Osteocyte (in vitro differentiated cells): ENCODE measurements at regions not wholly inside any gene's neighbourhood (a gene's known extent, or its start where the extent isn't known, plus 50 kb on each side); places are given as distances from the start of the nearest gene placed in this dataset.

Experiments
- DNase-seq: peaks from one replicate; pipeline ENCODE4 v3.0.0; 2021; ENCODE audit warnings: mixed read lengths; ENCODE audit not compliant: unreplicated experiment; ENCODE audit errors: extremely low spot score
- H3K27ac Mint-ChIP-seq: one replicate; pipeline ENCODE4 v1.8.0; 2021; ENCODE audit warnings: mild to moderate bottlenecking, mixed read lengths; ENCODE audit not compliant: unreplicated experiment
- H3K27me3 Mint-ChIP-seq: one replicate; pipeline ENCODE4 v1.8.0; 2021; ENCODE audit warnings: mixed read lengths; ENCODE audit not compliant: unreplicated experiment
- H3K36me3 Mint-ChIP-seq: one replicate; pipeline ENCODE4 v1.8.0; 2021; ENCODE audit warnings: mixed read lengths; ENCODE audit not compliant: unreplicated experiment
- H3K4me1 Mint-ChIP-seq: one replicate; pipeline ENCODE4 v1.8.0; 2021; ENCODE audit warnings: mixed read lengths; ENCODE audit not compliant: unreplicated experiment
- H3K4me3 Mint-ChIP-seq: one replicate; pipeline ENCODE4 v1.8.0; 2021; ENCODE audit warnings: mild to moderate bottlenecking, moderate library complexity, mixed read lengths; ENCODE audit not compliant: unreplicated experiment
- H3K9me3 Mint-ChIP-seq: one replicate; pipeline ENCODE4 v1.8.0; 2021; ENCODE audit warnings: mixed read lengths; ENCODE audit not compliant: unreplicated experiment
- CTCF ChIP-seq: fragments of 200-600 bp; sonication (generic); IDR thresholded peaks from 2 replicates; pipeline ENCODE4 v1.5.0; 2021; ENCODE audit warnings: antibody characterized with exemption, mild to moderate bottlenecking, moderate library complexity

- H3K4me3 Mint-ChIP-seq = no peak overlapping the region
Observed at GRCh38 chr14:101191721-101192660, 288.5 kb upstream of the RTL1 start.

GRCh38 chr14:101192661-101193000 lies 289.1 kb upstream of the RTL1 start:
- peak; percentile 56 for DNase-seq
- no peak overlapping the region for H3K4me3 Mint-ChIP-seq
- H3K9me3 Mint-ChIP-seq = no peaks in the 10 kb centered on the region
- no peak overlapping the region for H3K27ac Mint-ChIP-seq
- H3K4me1 Mint-ChIP-seq = no peaks in the 10 kb centered on the region
- H3K36me3 Mint-ChIP-seq = no peaks in the 10 kb centered on the region
- peaks cover 18% of the 10 kb centered on the region for H3K27me3 Mint-ChIP-seq
- no peak for TF ChIP-seq CTCF

More at GRCh38 chr14:101191721-101192660, 288.5 kb upstream of the RTL1 start:
- Mint-ChIP-seq H3K4me1 (no peaks in the 10 kb centered on the region), H3K9me3 (no peaks in the 10 kb centered on the region), H3K27ac (no peak overlapping the region), H3K36me3 (no peaks in the 10 kb centered on the region), H3K27me3 (peaks cover 18% of the 10 kb centered on the region)
- DNase-seq = peak; percentile 72
- no peak for TF ChIP-seq CTCF

DNA sequence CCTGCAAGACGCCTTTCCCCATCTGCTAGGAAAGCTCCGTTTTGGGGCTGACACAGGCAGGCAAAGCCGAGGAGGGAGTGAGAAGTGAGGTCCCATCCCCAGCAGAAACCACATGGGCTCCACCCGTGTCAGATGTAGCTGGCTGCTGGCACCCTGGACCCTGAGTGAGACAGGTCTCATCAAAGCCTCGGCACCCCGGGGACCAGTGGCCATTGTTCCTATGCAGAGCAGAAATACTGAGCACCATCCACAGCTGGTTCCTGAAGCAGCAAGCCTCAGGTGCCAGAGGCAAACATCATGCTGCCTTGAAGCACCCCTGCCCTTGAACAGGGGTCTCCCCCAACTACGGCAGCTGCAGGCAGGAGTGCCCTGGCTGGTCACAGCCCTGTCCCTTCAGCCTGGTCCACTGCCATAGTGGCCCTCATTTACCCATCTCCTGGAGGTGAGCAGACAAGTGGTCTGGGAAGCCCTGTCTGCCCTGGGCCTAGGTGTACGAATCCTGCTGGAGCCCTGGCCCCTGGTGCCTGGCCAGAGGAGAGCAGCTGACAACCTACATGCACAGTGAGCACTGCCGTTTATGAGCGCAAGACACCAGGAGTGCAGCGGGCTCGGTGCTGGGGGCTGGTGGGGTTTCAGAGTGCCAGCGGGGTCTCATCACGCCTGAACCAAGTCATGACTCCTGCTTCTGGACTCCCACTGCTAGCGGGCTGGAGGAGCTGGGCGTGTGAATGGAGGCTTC lies 289.8 kb upstream of the RTL1 start:
- DNase-seq = peak; percentile 84
- Mint-ChIP-seq H3K4me3 (no peak overlapping the region), H3K27me3 (peaks cover 18% of the 10 kb centered on the region), H3K36me3 (no peaks in the 10 kb centered on the region), H3K4me1 (no peaks in the 10 kb centered on the region), H3K9me3 (no peaks in the 10 kb centered on the region), H3K27ac (no peak overlapping the region)
- TF ChIP-seq CTCF = no peak

- Mint-ChIP-seq H3K27me3 (peaks cover 15% of the 10 kb centered on the region), H3K36me3 (no peaks in the 10 kb centered on the region), H3K27ac (no peak overlapping the region), H3K9me3 (no peaks in the 10 kb centered on the region), H3K4me3 (no peak overlapping the region), H3K4me1 (no peaks in the 10 kb centered on the region)
- TF ChIP-seq CTCF = no peak
- peak; percentile 64 for DNase-seq
Observed at GRCh38 chr14:101193845-101194372, 290.4 kb upstream of the RTL1 start.
